Gastrocnemius medialis (tissue), 4 donors: ENCODE measurements at regions not wholly inside any gene's neighbourhood (a gene's known extent, or its start where the extent isn't known, plus 50 kb on each side); places are given as distances from the start of the nearest gene placed in this dataset.

Source experiments
- CTCF ChIP-seq, 5 experiments: fragments of 450-650 bp in 3 of 5; fragments of 200-600 bp in 2 of 5; sonication (generic) in 2 of 5; IDR thresholded peaks in 4 of 5; conservative IDR thresholded peaks in 1 of 5; 1 replicate in 4 of 5; 2 replicates in 1 of 5; pipeline ENCODE4 v1.5.1; 2016 to 2019; ENCODE audit warnings: antibody characterized with exemption in 5 of 5, mild to moderate bottlenecking in 3 of 5, moderate library complexity in 3 of 5
- POLR2A ChIP-seq, 2 donors: fragments of 450-650 bp; IDR thresholded peaks; one replicate each; pipeline ENCODE4 v1.6.1; 2017; ENCODE audit warnings: antibody characterized with exemption in 2 of 2, mild to moderate bottlenecking in 2 of 2, moderate library complexity in 2 of 2

GRCh38 chr10:111486346-111486745, 409.5 kb downstream of the ADRA2A start:
- TF ChIP-seq POLR2A (IDR thresholded peaks at IDR 0.05): no peak
- TF ChIP-seq CTCF (IDR thresholded peaks at IDR 0.05 in 4 of 5, conservative IDR thresholded peaks at IDR 0.05 in 1 of 5): no peak
